MCF 10A (cell line): ENCODE measurements at regions not wholly inside any gene's neighbourhood (a gene's known extent, or its start where the extent isn't known, plus 50 kb on each side); places are given as distances from the start of the nearest gene placed in this dataset.
A peak's percentile ranks its signal among the peaks of the same experiment; 100 is the strongest.

Source experiments
- BruUV-seq: library from RNA; stranded (reverse); fragments of 400-500 nt; replicated peaks from 2 replicates; lab custom pipeline; 2021; lab: Mats Ljungman, UMichigan
- CTCF ChIA-PET: fragments of 300-600 bp; sonication (Branson Sonifier 250); formaldehyde crosslinking; extraction: SDS; loops from one replicate; lab custom pipeline; 2021; ENCODE audit warnings: antibody characterized with exemption, inconsistent platforms; lab: Yijun Ruan, JAX
- POLR2A ChIA-PET: fragments of 300-600, 350-650 bp; sonication (Branson Sonifier 250); formaldehyde crosslinking; extraction: SDS; loops from one replicate; lab custom pipeline; 2020; ENCODE audit warnings: antibody characterized with exemption, inconsistent platforms; lab: Yijun Ruan, JAX
- DNase-seq: peaks from one replicate; pipeline ENCODE4 v3.0.0-alpha.2; 2018; ENCODE audit not compliant: unreplicated experiment
- H3K27ac Mint-ChIP-seq: one replicate; pipeline ENCODE4 v1.8.0; 2022; ENCODE audit warnings: mild to moderate bottlenecking, low read depth, mixed read lengths; ENCODE audit not compliant: unreplicated experiment
- H3K27me3 Mint-ChIP-seq: one replicate; pipeline ENCODE4 v1.8.0; 2022; ENCODE audit warnings: mixed read lengths; ENCODE audit not compliant: insufficient read depth, unreplicated experiment
- H3K36me3 Mint-ChIP-seq: one replicate; pipeline ENCODE4 v1.8.0; 2022; ENCODE audit warnings: mild to moderate bottlenecking, moderate library complexity, mixed read lengths; ENCODE audit not compliant: insufficient read depth, unreplicated experiment
- H3K4me1 Mint-ChIP-seq: one replicate; pipeline ENCODE4 v1.8.0; 2022; ENCODE audit warnings: mixed read lengths; ENCODE audit not compliant: insufficient read depth, unreplicated experiment
- H3K4me3 Mint-ChIP-seq: one replicate; pipeline ENCODE4 v1.8.0; 2022; ENCODE audit warnings: mild to moderate bottlenecking, moderate library complexity, mixed read lengths; ENCODE audit not compliant: unreplicated experiment
- H3K9me3 Mint-ChIP-seq: one replicate; pipeline ENCODE4 v1.8.0; 2022; ENCODE audit warnings: mixed read lengths; ENCODE audit not compliant: unreplicated experiment
- CTCF ChIP-seq: fragments of 200-600 bp; IDR thresholded peaks from one replicate; pipeline ENCODE4 v1.8.0; 2022; ENCODE audit warnings: antibody characterized with exemption, mild to moderate bottlenecking; ENCODE audit not compliant: unreplicated experiment
- intact Hi-C: fragments of 100-400 bp; cut with micrococcal nuclease; formaldehyde crosslinking; loops from 2 replicates; pipeline ENCODE4 v1.14.1; 2022

- no peak for DNase-seq
- no peaks in the 10 kb centered on the region for H3K27me3 Mint-ChIP-seq
- H3K4me1 Mint-ChIP-seq, result peaks cover 8% of the 10 kb centered on the region
- peaks cover 8% of the 10 kb centered on the region for H3K9me3 Mint-ChIP-seq
- intact Hi-C loops, result no loop called here
- ChIA-PET POLR2A (interaction anchor here (0.9 kb wide), 1 partner anchor 74 kb away, joined by 3 read pairs; no protein-coding TSS in a partner anchor), CTCF (interaction anchor here (0.6 to 1.9 kb wide), 2 partner anchors 16 to 69 kb away, joined by 4 read pairs; no protein-coding TSS in a partner anchor)
- BruUV-seq, result no TSS peak
- H3K27ac Mint-ChIP-seq, result no peak overlapping the region
- H3K36me3 Mint-ChIP-seq, result no peaks in the 10 kb centered on the region
- no peak overlapping the region for H3K4me3 Mint-ChIP-seq
- TF ChIP-seq CTCF, result no peak
Measured at GRCh38 chr2:67824186-67824585, 238.6 kb downstream of the C1D start.

GRCh38 chr2:67825476-67825875 lies 237.3 kb downstream of the C1D start:
- ChIA-PET POLR2A (no interaction called here), CTCF (interaction anchor here (0.6 kb wide), 1 partner anchor 9 kb away, joined by 3 read pairs; no protein-coding TSS in a partner anchor)
- intact Hi-C loops, result loop anchor here (5.0 kb wide), 1 partner anchor 263 kb away; no protein-coding TSS in a partner anchor
- Mint-ChIP-seq H3K27me3 (no peaks in the 10 kb centered on the region), H3K27ac (no peak overlapping the region), H3K4me1 (peaks cover 8% of the 10 kb centered on the region), H3K9me3 (peaks cover 8% of the 10 kb centered on the region), H3K4me3 (no peak overlapping the region), H3K36me3 (no peaks in the 10 kb centered on the region)
- no TSS peak for BruUV-seq
- DNase-seq, result peak; percentile 6
- TF ChIP-seq CTCF, result no peak

- H3K4me3 Mint-ChIP-seq, result no peak overlapping the region
- CTCF ChIA-PET, result no interaction called here
- POLR2A ChIA-PET, result no interaction called here
- DNase-seq, result peak; percentile 20
- no TSS peak for BruUV-seq
- no peaks in the 10 kb centered on the region for H3K27me3 Mint-ChIP-seq
- H3K9me3 Mint-ChIP-seq, result peaks cover 8% of the 10 kb centered on the region
- no peaks in the 10 kb centered on the region for H3K36me3 Mint-ChIP-seq
- peaks cover 8% of the 10 kb centered on the region for H3K4me1 Mint-ChIP-seq
- intact Hi-C loops, result loop anchor here (5.0 kb wide), 1 partner anchor 266 kb away; no protein-coding TSS in a partner anchor
- no peak for TF ChIP-seq CTCF
- no peak overlapping the region for H3K27ac Mint-ChIP-seq
Measured at GRCh38 chr2:67828066-67828465, 234.7 kb downstream of the C1D start.

- Mint-ChIP-seq H3K36me3 (no peaks in the 10 kb centered on the region), H3K4me3 (no peak overlapping the region), H3K27me3 (no peaks in the 10 kb centered on the region), H3K27ac (no peak overlapping the region), H3K9me3 (peaks cover 8% of the 10 kb centered on the region), H3K4me1 (peaks cover 8% of the 10 kb centered on the region)
- ChIA-PET POLR2A (interaction anchor here (0.5 to 1.0 kb wide), 2 partner anchors 10 to 1395 kb away, joined by 3 read pairs; partner anchors contain the start of gene MEIS1), CTCF (interaction anchor here (0.7 to 2.8 kb wide), 2 partner anchors 11 to 507 kb away, joined by 3 to 22 read pairs; no protein-coding TSS in a partner anchor)
- TF ChIP-seq CTCF, result no peak
- no TSS peak for BruUV-seq
- no peak for DNase-seq
- intact Hi-C loops, result loop anchor here (5.0 kb wide), 1 partner anchor 267 kb away; no protein-coding TSS in a partner anchor
Measured at GRCh38 chr2:67829470-67829869, 233.3 kb downstream of the C1D start.
